SK-N-MC (cell line): ENCODE measurements at regions not wholly inside any gene's neighbourhood (a gene's known extent, or its start where the extent isn't known, plus 50 kb on each side); places are given as distances from the start of the nearest gene placed in this dataset.

ENCODE experiments used
- DNase-seq: peaks from one replicate; pipeline ENCODE4 v3.0.0-alpha.2; 2011; ENCODE audit warnings: low read depth, low spot score
- H3K27ac ChIP-seq: fragments of 200-600 bp; sonication (generic); 2 replicates; pipeline ENCODE4 v1.5.1; 2016; ENCODE audit warnings: mixed run types
- H3K36me3 ChIP-seq: fragments of 200-600 bp; sonication (generic); 2 replicates; pipeline ENCODE4 v1.6.1; 2017; ENCODE audit warnings: antibody characterized with exemption, low read length, mixed read lengths; ENCODE audit not compliant: insufficient read depth
- H3K4me3 ChIP-seq: fragments of 200-600 bp; sonication (generic); 2 replicates; pipeline ENCODE4 v1.5.1; 2016
- H3K9ac ChIP-seq: fragments of 200-600 bp; sonication (generic); 2 replicates; pipeline ENCODE4 v1.8.0; 2017; ENCODE audit warnings: mixed run types, mixed read lengths; ENCODE audit not compliant: insufficient read length
- H3K9me3 ChIP-seq: fragments of 200-600 bp; sonication (generic); 2 replicates; pipeline ENCODE4 v1.6.1; 2017; ENCODE audit warnings: low read depth, mild to moderate bottlenecking, antibody characterized with exemption, low read length, moderate library complexity, mixed read lengths
- EZH2 ChIP-seq: fragments of 200-600 bp; sonication (generic); IDR thresholded peaks from one replicate; pipeline ENCODE4 v1.6.1; 2017; ENCODE audit warnings: antibody characterized with exemption
- FOXP2 ChIP-seq: optimal IDR thresholded peaks from 2 replicates; pipeline ENCODE3; 2011; ENCODE audit warnings: mild to moderate bottlenecking, moderate library complexity; ENCODE audit not compliant: insufficient read depth; ENCODE audit errors: extremely low read length, control extremely low read depth
- POLR2AphosphoS5 ChIP-seq: IDR thresholded peaks from 2 replicates; pipeline ENCODE4 v1.6.1; 2012; ENCODE audit warnings: mild to moderate bottlenecking, low read depth, low read length, borderline replicate concordance

GRCh38 chr1:193806079-193807048 lies 620.0 kb upstream of the B3GALT2 start:
- no peak overlapping the region for H3K4me3 ChIP-seq
- H3K9me3 ChIP-seq: no peaks in the 10 kb centered on the region
- DNase-seq: no peak
- H3K27ac ChIP-seq: no peak overlapping the region
- TF ChIP-seq POLR2AphosphoS5: no peak
- H3K36me3 ChIP-seq: no peaks in the 10 kb centered on the region
- H3K9ac ChIP-seq: no peak overlapping the region

- Histone ChIP-seq H3K9ac (no peak overlapping the region), H3K4me3 (no peak overlapping the region), H3K36me3 (no peaks in the 10 kb centered on the region), H3K27ac (no peak overlapping the region), H3K9me3 (no peaks in the 10 kb centered on the region)
- TF ChIP-seq FOXP2 (no peak), POLR2AphosphoS5 (no peak), EZH2 (no peak)
- DNase-seq: no peak
Measured at GRCh38 chr1:193799948-193800690, 613.7 kb upstream of the B3GALT2 start.

- Histone ChIP-seq H3K4me3 (no peak overlapping the region), H3K27ac (no peak overlapping the region), H3K9ac (no peak overlapping the region), H3K36me3 (no peaks in the 10 kb centered on the region), H3K9me3 (no peaks in the 10 kb centered on the region)
- TF ChIP-seq EZH2 (no peak), FOXP2 (no peak), POLR2AphosphoS5 (no peak)
- no peak for DNase-seq
Measured at GRCh38 chr1:193799371-193799770, 613.0 kb upstream of the B3GALT2 start.

- Histone ChIP-seq H3K9me3 (no peaks in the 10 kb centered on the region), H3K27ac (no peak overlapping the region), H3K9ac (no peak overlapping the region), H3K36me3 (no peaks in the 10 kb centered on the region), H3K4me3 (no peak overlapping the region)
- TF ChIP-seq FOXP2 (no peak), POLR2AphosphoS5 (no peak), EZH2 (no peak)
- DNase-seq: no peak
Measured at GRCh38 chr1:193794239-193794638, 607.8 kb upstream of the B3GALT2 start.

GRCh38 chr1:193791746-193792145 lies 605.3 kb upstream of the B3GALT2 start:
- no peak for DNase-seq
- no peak for TF ChIP-seq FOXP2
- no peak for TF ChIP-seq EZH2
- no peak for TF ChIP-seq POLR2AphosphoS5
- no peak overlapping the region for H3K4me3 ChIP-seq
- no peak overlapping the region for H3K9ac ChIP-seq
- no peak overlapping the region for H3K27ac ChIP-seq
- no peaks in the 10 kb centered on the region for H3K36me3 ChIP-seq
- no peaks in the 10 kb centered on the region for H3K9me3 ChIP-seq

GRCh38 chr1:193787061-193787460 lies 600.6 kb upstream of the B3GALT2 start:
- no peak for DNase-seq
- Histone ChIP-seq H3K9ac (no peak overlapping the region), H3K27ac (no peak overlapping the region), H3K9me3 (no peaks in the 10 kb centered on the region), H3K36me3 (no peaks in the 10 kb centered on the region), H3K4me3 (no peak overlapping the region)
- TF ChIP-seq FOXP2 (no peak), EZH2 (no peak), POLR2AphosphoS5 (no peak)

- no peak overlapping the region for H3K27ac ChIP-seq
- DNase-seq: no peak
- H3K9ac ChIP-seq: no peak overlapping the region
- TF ChIP-seq POLR2AphosphoS5 (no peak), EZH2 (no peak), FOXP2 (no peak)
- no peak overlapping the region for H3K4me3 ChIP-seq
- no peaks in the 10 kb centered on the region for H3K36me3 ChIP-seq
- H3K9me3 ChIP-seq: no peaks in the 10 kb centered on the region
Measured at GRCh38 chr1:193785850-193786420, 599.5 kb upstream of the B3GALT2 start.

GRCh38 chr1:193774536-193775323 lies 588.3 kb upstream of the B3GALT2 start:
- Histone ChIP-seq H3K4me3 (no peak overlapping the region), H3K36me3 (no peaks in the 10 kb centered on the region), H3K9me3 (no peaks in the 10 kb centered on the region), H3K9ac (no peak overlapping the region), H3K27ac (no peak overlapping the region)
- DNase-seq: no peak
- no peak for TF ChIP-seq FOXP2
- TF ChIP-seq POLR2AphosphoS5: no peak
- TF ChIP-seq EZH2: no peak
